ENCODE measurements at regions not wholly inside any gene's neighbourhood (a gene's known extent, or its start where the extent isn't known, plus 50 kb on each side); places are given as distances from the start of the nearest gene placed in this dataset.

GRCh38 chr21:14699433-14700407 lies 153.6 kb upstream of the SAMSN1 start:
- H3K4me2 ChIP-seq: no peak overlapping the region
- no peaks in the 10 kb centered on the region for H3K27me3 ChIP-seq
- TF ChIP-seq, protein P1, sequence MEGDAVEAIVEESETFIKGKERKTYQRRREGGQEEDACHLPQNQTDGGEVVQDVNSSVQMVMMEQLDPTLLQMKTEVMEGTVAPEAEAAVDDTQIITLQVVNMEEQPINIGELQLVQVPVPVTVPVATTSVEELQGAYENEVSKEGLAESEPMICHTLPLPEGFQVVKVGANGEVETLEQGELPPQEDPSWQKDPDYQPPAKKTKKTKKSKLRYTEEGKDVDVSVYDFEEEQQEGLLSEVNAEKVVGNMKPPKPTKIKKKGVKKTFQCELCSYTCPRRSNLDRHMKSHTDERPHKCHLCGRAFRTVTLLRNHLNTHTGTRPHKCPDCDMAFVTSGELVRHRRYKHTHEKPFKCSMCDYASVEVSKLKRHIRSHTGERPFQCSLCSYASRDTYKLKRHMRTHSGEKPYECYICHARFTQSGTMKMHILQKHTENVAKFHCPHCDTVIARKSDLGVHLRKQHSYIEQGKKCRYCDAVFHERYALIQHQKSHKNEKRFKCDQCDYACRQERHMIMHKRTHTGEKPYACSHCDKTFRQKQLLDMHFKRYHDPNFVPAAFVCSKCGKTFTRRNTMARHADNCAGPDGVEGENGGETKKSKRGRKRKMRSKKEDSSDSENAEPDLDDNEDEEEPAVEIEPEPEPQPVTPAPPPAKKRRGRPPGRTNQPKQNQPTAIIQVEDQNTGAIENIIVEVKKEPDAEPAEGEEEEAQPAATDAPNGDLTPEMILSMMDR (IDR thresholded peaks at IDR 0.05): no peak
- TF ChIP-seq EZH2 (IDR thresholded peaks at IDR 0.05): no peak
- no peak for TF ChIP-seq EZH2phosphoT487 (IDR thresholded peaks at IDR 0.05)
- no peak overlapping the region for H3K4me3 ChIP-seq
- H3F3A ChIP-seq (ENCODE audit: low read depth): no peaks in the 10 kb centered on the region
- no peaks in the 10 kb centered on the region for H3K36me3 ChIP-seq
- Mint-ChIP-seq H3K36me3 (no peaks in the 10 kb centered on the region), H3K27ac (no peak overlapping the region), H3K9me3 (no peaks in the 10 kb centered on the region), H3K4me3 (no peak overlapping the region), H3K27me3 (ENCODE audit: insufficient read depth, low read depth) (peaks cover 2% of the 10 kb centered on the region), H3K4me1 (no peaks in the 10 kb centered on the region)
- no peaks in the 10 kb centered on the region for H3K79me2 ChIP-seq (ENCODE audit: low read depth)
- H2AFZ ChIP-seq (replicated peaks): no peak overlapping the region
- H4K20me1 ChIP-seq (ENCODE audit: low read depth): no peaks in the 10 kb centered on the region
- H3K9me3 ChIP-seq (ENCODE audit: low read depth): no peaks in the 10 kb centered on the region
- no peak overlapping the region for H3K9ac ChIP-seq
- H3K4me1 ChIP-seq: no peaks in the 10 kb centered on the region
- H3K27ac ChIP-seq: no peak overlapping the region
- DNase-seq (ENCODE audit: low spot score): no peak

GRCh38 chr21:14697769-14698168 lies 151.7 kb upstream of the SAMSN1 start:
- Histone ChIP-seq H3K9ac (no peak overlapping the region), H3K4me2 (no peak overlapping the region), H4K20me1 (ENCODE audit: low read depth) (no peaks in the 10 kb centered on the region), H3K79me2 (ENCODE audit: low read depth) (no peaks in the 10 kb centered on the region), H3K36me3 (no peaks in the 10 kb centered on the region), H3F3A (ENCODE audit: low read depth) (no peaks in the 10 kb centered on the region), H3K9me3 (ENCODE audit: low read depth) (no peaks in the 10 kb centered on the region), H3K4me1 (no peaks in the 10 kb centered on the region), H3K4me3 (no peak overlapping the region), H2AFZ (replicated peaks) (no peak overlapping the region), H3K27ac (no peak overlapping the region), H3K27me3 (no peaks in the 10 kb centered on the region)
- H3K4me1 Mint-ChIP-seq: no peaks in the 10 kb centered on the region
- no peak overlapping the region for H3K27ac Mint-ChIP-seq
- TF ChIP-seq, protein P1 (IDR thresholded peaks at IDR 0.05): no peak
- TF ChIP-seq EZH2phosphoT487 (IDR thresholded peaks at IDR 0.05) (no peak), EZH2 (IDR thresholded peaks at IDR 0.05) (no peak)
- no peak overlapping the region for H3K4me3 Mint-ChIP-seq
- H3K36me3 Mint-ChIP-seq: no peaks in the 10 kb centered on the region
- DNase-seq (ENCODE audit: low spot score): no peak
- no peaks in the 10 kb centered on the region for H3K9me3 Mint-ChIP-seq
- H3K27me3 Mint-ChIP-seq (ENCODE audit: insufficient read depth, low read depth): no peaks in the 10 kb centered on the region

GRCh38 chr21:14694817-14695216 lies 148.7 kb upstream of the SAMSN1 start:
- Mint-ChIP-seq H3K36me3 (no peaks in the 10 kb centered on the region), H3K27me3 (ENCODE audit: insufficient read depth, low read depth) (no peaks in the 10 kb centered on the region), H3K9me3 (no peaks in the 10 kb centered on the region), H3K4me3 (no peak overlapping the region), H3K4me1 (no peaks in the 10 kb centered on the region), H3K27ac (no peak overlapping the region)
- TF ChIP-seq EZH2phosphoT487 (IDR thresholded peaks at IDR 0.05): no peak
- TF ChIP-seq, protein P1 (IDR thresholded peaks at IDR 0.05): no peak
- no peak for TF ChIP-seq EZH2 (IDR thresholded peaks at IDR 0.05)
- Histone ChIP-seq H3F3A (ENCODE audit: low read depth) (no peaks in the 10 kb centered on the region), H3K27ac (no peak overlapping the region), H3K4me2 (no peak overlapping the region), H3K36me3 (no peaks in the 10 kb centered on the region), H3K4me3 (no peak overlapping the region), H3K27me3 (no peaks in the 10 kb centered on the region), H2AFZ (replicated peaks) (no peak overlapping the region), H3K4me1 (no peaks in the 10 kb centered on the region), H3K79me2 (ENCODE audit: low read depth) (no peaks in the 10 kb centered on the region), H3K9me3 (ENCODE audit: low read depth) (no peaks in the 10 kb centered on the region), H3K9ac (no peak overlapping the region), H4K20me1 (ENCODE audit: low read depth) (no peaks in the 10 kb centered on the region)
- no peak for DNase-seq (ENCODE audit: low spot score)
